Stomach (tissue), 8 donors: ENCODE measurements at regions not wholly inside any gene's neighbourhood (a gene's known extent, or its start where the extent isn't known, plus 50 kb on each side); places are given as distances from the start of the nearest gene placed in this dataset.
"Not testable (repeated sequence)": the region's sequence is repeated elsewhere in the genome, so short reads cannot be mapped to it uniquely, and the experiment has no call there.

ENCODE experiments used
- DNase-seq, 2 donors: peaks; one replicate each; pipeline versions ENCODE4 v3.0.0 to v3.0.0-alpha.2; 2013 to 2019
- H3K27ac ChIP-seq, 5 donors: fragments of 200-600 bp in 4 of 5; sonication (generic) in 4 of 5; one replicate each; pipeline ENCODE4 v1.5.1; 2013 to 2019; ENCODE audit warnings: mild to moderate bottlenecking in 1 of 5, moderate library complexity in 1 of 5
- H3K27me3 ChIP-seq, 3 donors: fragments of 200-600 bp; sonication (generic); one replicate each; pipeline ENCODE4 v1.5.1; 2017 to 2019; ENCODE audit warnings: mixed run types in 1 of 3
- H3K36me3 ChIP-seq, 4 donors: fragments of 200-600 bp; sonication (generic); 1 replicate in 3 of 4; 2 replicates in 1 of 4; pipeline ENCODE4 v1.5.1; 2016 to 2019
- H3K4me1 ChIP-seq, 4 donors: fragments of 200-600 bp; sonication (generic); one replicate each; pipeline ENCODE4 v1.5.1; 2016 to 2019
- H3K4me3 ChIP-seq, 4 donors: fragments of 200-600 bp; sonication (generic) in 3 of 4; one replicate each; pipeline ENCODE4 v1.5.1; 2016 to 2019; ENCODE audit warnings: mild to moderate bottlenecking in 1 of 4
- H3K9me3 ChIP-seq, 4 donors: fragments of 200-600 bp; sonication (generic); one replicate each; pipeline ENCODE4 v1.5.1; 2016 to 2019
- CTCF ChIP-seq, 7 experiments: fragments of 450-650 bp in 4 of 7; fragments of 200-600 bp in 3 of 7; sonication (generic) in 3 of 7; IDR thresholded peaks; one replicate each; pipeline ENCODE4 v1.5.1; 2016 to 2019; ENCODE audit warnings: antibody characterized with exemption in 7 of 7, control low read depth in 2 of 7, mild to moderate bottlenecking in 1 of 7
- EP300 ChIP-seq: sonication (generic); formaldehyde crosslinking; IDR thresholded peaks from one replicate; pipeline ENCODE4 v1.6.1; 2017; ENCODE audit warnings: antibody characterized with exemption
- POLR2A ChIP-seq, 4 donors: fragments of 450-650 bp; IDR thresholded peaks; one replicate each; pipeline ENCODE4 v1.6.1; 2016; ENCODE audit warnings: antibody characterized with exemption in 4 of 4, control low read depth in 2 of 4, mild to moderate bottlenecking in 1 of 4, moderate library complexity in 1 of 4
- POLR2AphosphoS5 ChIP-seq, 3 donors: sonication (generic); formaldehyde crosslinking; IDR thresholded peaks; one replicate each; pipeline ENCODE4 v1.6.1; 2016; ENCODE audit warnings: antibody characterized with exemption in 3 of 3
- WGBS, 5 donors: extraction: QIAGEN DNeasy Blood & Tissue Kit in 3 of 5; methylation state at CpG; one replicate each; pipeline versions ENCODE4 v1.1.5 to v1.1.7; 2013 to 2018; 5-methylcytosine and 5-hydroxymethylcytosine counted together
- intact Hi-C: fragments of 100-400 bp; cut with DNase I; formaldehyde crosslinking; loops from one replicate; pipeline ENCODE4 v1.15.1; 2023; ENCODE audit warnings: low total_unique reads
- donor health status: healthy with polysubstance abuse.
- donor health status: Bipolar disorder and iron deficiency.
- donor health status: healthy.

- intact Hi-C loops, result no loop called here
- no peak overlapping the region for H3K27ac ChIP-seq
- peaks cover 0 to 6% (median 0%) of the 10 kb centered on the region in 3 donors for H3K27me3 ChIP-seq
- H3K4me3 ChIP-seq, result no peak overlapping the region
- no peaks in the 10 kb centered on the region for H3K4me1 ChIP-seq
- peaks cover 0 to 11% (median 0%) of the 10 kb centered on the region in 4 donors for H3K9me3 ChIP-seq
- TF ChIP-seq POLR2A (IDR thresholded peaks at IDR 0.05), result no peak
- TF ChIP-seq EP300, result no peak
- no peak for TF ChIP-seq CTCF (IDR thresholded peaks at IDR 0.05)
- no peak for TF ChIP-seq POLR2AphosphoS5 (IDR thresholded peaks at IDR 0.05)
- WGBS, 5 donors, result 57 to 66% (median 61%) methylated on average over 5 of the region's 5 CpGs
- H3K36me3 ChIP-seq, result no peaks in the 10 kb centered on the region
- DNase-seq, result no peak
Observed at GRCh38 chr2:362924-363323, 75.0 kb upstream of the ALKAL2 start.

GRCh38 chr2:360124-360523, 72.2 kb upstream of the ALKAL2 start:
- intact Hi-C loops, result no loop called here
- Histone ChIP-seq H3K27ac (no peak overlapping the region), H3K9me3 (peaks cover 0 to 11% (median 0%) of the 10 kb centered on the region in 4 donors), H3K4me3 (no peak overlapping the region), H3K4me1 (no peaks in the 10 kb centered on the region), H3K27me3 (peaks cover 0 to 22% (median 3%) of the 10 kb centered on the region in 3 donors), H3K36me3 (no peaks in the 10 kb centered on the region)
- no peak for TF ChIP-seq POLR2AphosphoS5 (IDR thresholded peaks at IDR 0.05)
- WGBS, 5 donors, result 69 to 79% (median 74%) methylated on average over 4 of the region's 4 CpGs
- DNase-seq, result no peak

- H3K36me3 ChIP-seq, result no peaks in the 10 kb centered on the region
- no peak overlapping the region for H3K4me3 ChIP-seq
- peaks cover 0 to 22% (median 3%) of the 10 kb centered on the region in 3 donors for H3K27me3 ChIP-seq
- no peaks in the 10 kb centered on the region for H3K4me1 ChIP-seq
- peaks cover 0 to 11% (median 0%) of the 10 kb centered on the region in 4 donors for H3K9me3 ChIP-seq
- H3K27ac ChIP-seq, result no peak overlapping the region
- no peak for TF ChIP-seq POLR2A (IDR thresholded peaks at IDR 0.05)
- no peak for TF ChIP-seq POLR2AphosphoS5 (IDR thresholded peaks at IDR 0.05)
- TF ChIP-seq EP300, result no peak
- TF ChIP-seq CTCF (IDR thresholded peaks at IDR 0.05), result no peak
- DNase-seq, result no peak
- intact Hi-C loops, result no loop called here
- WGBS, 5 donors, result 34 to 42% (median 41%) methylated on average over 5 of the region's 5 CpGs
Observed at GRCh38 chr2:359047-359446, 71.2 kb upstream of the ALKAL2 start.

- intact Hi-C loops, result no loop called here
- WGBS, 5 donors, result 67 to 79% (median 72%) methylated on average over 2 of the region's 2 CpGs
Observed at GRCh38 chr2:357811-358210, 69.9 kb upstream of the ALKAL2 start.

GRCh38 chr2:356304-356703, 68.4 kb upstream of the ALKAL2 start:
- peaks cover 0 to 22% (median 3%) of the 10 kb centered on the region in 3 donors for H3K27me3 ChIP-seq
- H3K27ac ChIP-seq, DNase-seq, H3K4me1 ChIP-seq, H3K4me3 ChIP-seq, intact Hi-C loops, H3K36me3 ChIP-seq, H3K9me3 ChIP-seq: not testable (repeated sequence)
- 82 to 91% (median 83%) methylated on average over 21 of the region's 21 CpGs for WGBS, 5 donors

More at GRCh38 chr2:357811-358210, 69.9 kb upstream of the ALKAL2 start:
- Histone ChIP-seq H3K36me3 (no peaks in the 10 kb centered on the region), H3K4me3 (no peak overlapping the region), H3K9me3 (peaks cover 0 to 11% (median 0%) of the 10 kb centered on the region in 4 donors), H3K4me1 (no peaks in the 10 kb centered on the region), H3K27ac (no peak overlapping the region), H3K27me3 (peaks cover 0 to 22% (median 3%) of the 10 kb centered on the region in 3 donors)
- DNase-seq, result no peak
- no peak for TF ChIP-seq CTCF (IDR thresholded peaks at IDR 0.05)
- TF ChIP-seq POLR2A (IDR thresholded peaks at IDR 0.05), result no peak
- TF ChIP-seq POLR2AphosphoS5 (IDR thresholded peaks at IDR 0.05), result no peak
- TF ChIP-seq EP300, result no peak
